ENCODE measurements at regions not wholly inside any gene's neighbourhood (a gene's known extent, or its start where the extent isn't known, plus 50 kb on each side); places are given as distances from the start of the nearest gene placed in this dataset.

DNA sequence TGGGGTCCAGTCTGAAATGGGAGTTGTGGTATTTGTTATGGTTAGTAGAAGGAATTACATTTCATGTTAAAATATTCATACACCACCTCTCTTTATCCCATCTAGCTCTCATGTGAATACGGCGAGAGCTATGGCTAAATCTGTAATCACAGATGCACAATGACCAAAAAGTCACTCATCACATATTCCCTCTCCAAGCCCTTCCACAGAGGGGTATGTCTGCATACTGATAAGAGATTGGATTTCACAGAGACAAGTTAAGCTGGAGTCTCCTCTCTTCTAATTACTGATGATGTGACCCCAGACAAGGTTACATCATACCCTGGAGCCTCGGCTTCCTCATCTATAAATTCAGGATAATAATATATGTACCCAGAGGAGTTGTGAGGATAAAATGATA, 237.8 kb upstream of the RHOBTB1 start:
- TF ChIP-seq, protein P1, sequence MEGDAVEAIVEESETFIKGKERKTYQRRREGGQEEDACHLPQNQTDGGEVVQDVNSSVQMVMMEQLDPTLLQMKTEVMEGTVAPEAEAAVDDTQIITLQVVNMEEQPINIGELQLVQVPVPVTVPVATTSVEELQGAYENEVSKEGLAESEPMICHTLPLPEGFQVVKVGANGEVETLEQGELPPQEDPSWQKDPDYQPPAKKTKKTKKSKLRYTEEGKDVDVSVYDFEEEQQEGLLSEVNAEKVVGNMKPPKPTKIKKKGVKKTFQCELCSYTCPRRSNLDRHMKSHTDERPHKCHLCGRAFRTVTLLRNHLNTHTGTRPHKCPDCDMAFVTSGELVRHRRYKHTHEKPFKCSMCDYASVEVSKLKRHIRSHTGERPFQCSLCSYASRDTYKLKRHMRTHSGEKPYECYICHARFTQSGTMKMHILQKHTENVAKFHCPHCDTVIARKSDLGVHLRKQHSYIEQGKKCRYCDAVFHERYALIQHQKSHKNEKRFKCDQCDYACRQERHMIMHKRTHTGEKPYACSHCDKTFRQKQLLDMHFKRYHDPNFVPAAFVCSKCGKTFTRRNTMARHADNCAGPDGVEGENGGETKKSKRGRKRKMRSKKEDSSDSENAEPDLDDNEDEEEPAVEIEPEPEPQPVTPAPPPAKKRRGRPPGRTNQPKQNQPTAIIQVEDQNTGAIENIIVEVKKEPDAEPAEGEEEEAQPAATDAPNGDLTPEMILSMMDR (IDR thresholded peaks at IDR 0.05; ENCODE audit: poor library complexity): no peak
- TF ChIP-seq EZH2 (IDR thresholded peaks at IDR 0.05; ENCODE audit: borderline replicate concordance) (no peak), EZH2phosphoT487 (IDR thresholded peaks at IDR 0.05; ENCODE audit: low read depth, severe bottlenecking, unreplicated experiment) (no peak)
